ENCODE measurements at regions not wholly inside any gene's neighbourhood (a gene's known extent, or its start where the extent isn't known, plus 50 kb on each side); places are given as distances from the start of the nearest gene placed in this dataset.

DNA sequence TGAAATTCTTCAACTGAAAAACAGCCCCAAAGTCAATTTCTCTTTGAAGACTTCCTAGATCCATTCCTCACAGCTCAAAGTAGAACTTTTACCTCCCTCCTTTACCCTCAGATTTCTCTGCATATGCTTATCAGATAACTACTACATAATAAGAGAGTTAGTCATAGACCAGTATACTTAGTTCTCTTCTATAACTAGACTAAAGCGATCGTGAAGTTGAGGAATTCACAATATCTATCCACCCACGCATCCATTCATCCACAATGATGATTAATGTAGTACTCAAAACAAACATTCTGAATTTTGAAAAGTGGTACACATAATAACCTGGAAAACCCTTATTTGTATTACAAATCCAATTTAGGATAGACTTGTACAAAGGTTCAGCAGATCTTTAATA is 800.9 kb upstream of the TENM4 start:
- no peak for TF ChIP-seq POLR2A (IDR thresholded peaks at IDR 0.05)
- TF ChIP-seq, protein P1, sequence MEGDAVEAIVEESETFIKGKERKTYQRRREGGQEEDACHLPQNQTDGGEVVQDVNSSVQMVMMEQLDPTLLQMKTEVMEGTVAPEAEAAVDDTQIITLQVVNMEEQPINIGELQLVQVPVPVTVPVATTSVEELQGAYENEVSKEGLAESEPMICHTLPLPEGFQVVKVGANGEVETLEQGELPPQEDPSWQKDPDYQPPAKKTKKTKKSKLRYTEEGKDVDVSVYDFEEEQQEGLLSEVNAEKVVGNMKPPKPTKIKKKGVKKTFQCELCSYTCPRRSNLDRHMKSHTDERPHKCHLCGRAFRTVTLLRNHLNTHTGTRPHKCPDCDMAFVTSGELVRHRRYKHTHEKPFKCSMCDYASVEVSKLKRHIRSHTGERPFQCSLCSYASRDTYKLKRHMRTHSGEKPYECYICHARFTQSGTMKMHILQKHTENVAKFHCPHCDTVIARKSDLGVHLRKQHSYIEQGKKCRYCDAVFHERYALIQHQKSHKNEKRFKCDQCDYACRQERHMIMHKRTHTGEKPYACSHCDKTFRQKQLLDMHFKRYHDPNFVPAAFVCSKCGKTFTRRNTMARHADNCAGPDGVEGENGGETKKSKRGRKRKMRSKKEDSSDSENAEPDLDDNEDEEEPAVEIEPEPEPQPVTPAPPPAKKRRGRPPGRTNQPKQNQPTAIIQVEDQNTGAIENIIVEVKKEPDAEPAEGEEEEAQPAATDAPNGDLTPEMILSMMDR (IDR thresholded peaks at IDR 0.05): no peak

Data from Peyer's patch (tissue), 4 donors.